Central memory CD8-positive, alpha-beta T cell (primary cell): ENCODE measurements at regions not wholly inside any gene's neighbourhood (a gene's known extent, or its start where the extent isn't known, plus 50 kb on each side); places are given as distances from the start of the nearest gene placed in this dataset.

Source experiments
- ATAC-seq: fragments of 150-1000 bp; cut with Tn5 transposase; replicated peaks from 2 replicates; pipeline ENCODE4 v1.10.0; 2022; ENCODE audit warnings: mild to moderate bottlenecking, moderate FRiP score, moderate number of reproducible peaks; ENCODE audit not compliant: poor library complexity, severe bottlenecking; ENCODE audit errors: extremely low read depth
- DNase-seq, 2 donors: peaks; one replicate each; pipeline ENCODE4 v3.0.0; 2021; ENCODE audit warnings: low spot score in 2 of 2
- H3K27ac Mint-ChIP-seq: one replicate; pipeline ENCODE4 v1.8.0; 2022; ENCODE audit warnings: low read depth, mild to moderate bottlenecking, moderate library complexity, mixed read lengths
- H3K27me3 Mint-ChIP-seq: one replicate; pipeline ENCODE4 v1.8.0; 2022; ENCODE audit warnings: mixed read lengths
- H3K36me3 Mint-ChIP-seq: one replicate; pipeline ENCODE4 v1.8.0; 2022; ENCODE audit warnings: mild to moderate bottlenecking, moderate library complexity, mixed read lengths; ENCODE audit not compliant: insufficient read depth
- H3K4me1 Mint-ChIP-seq: one replicate; pipeline ENCODE4 v1.8.0; 2022; ENCODE audit warnings: mixed read lengths
- H3K4me3 Mint-ChIP-seq: one replicate; pipeline ENCODE4 v1.8.0; 2022; ENCODE audit warnings: mild to moderate bottlenecking, moderate library complexity, mixed read lengths
- H3K9me3 Mint-ChIP-seq: one replicate; pipeline ENCODE4 v1.8.0; 2022; ENCODE audit warnings: mixed read lengths

GRCh38 chr2:9053534-9053931 lies 50.0 kb upstream of the MBOAT2 start:
- Mint-ChIP-seq H3K27me3 (peaks cover 17% of the 10 kb centered on the region), H3K9me3 (peaks cover 5% of the 10 kb centered on the region), H3K27ac (no peak overlapping the region), H3K4me3 (no peak overlapping the region), H3K36me3 (peaks cover 1% of the 10 kb centered on the region), H3K4me1 (peaks cover 8% of the 10 kb centered on the region)
- ATAC-seq (no peak), DNase-seq (no peak)
